COR-L47 (cell line): ENCODE measurements at regions not wholly inside any gene's neighbourhood (a gene's known extent, or its start where the extent isn't known, plus 50 kb on each side); places are given as distances from the start of the nearest gene placed in this dataset.
"Not testable (repeated sequence)": the region's sequence is repeated elsewhere in the genome, so short reads cannot be mapped to it uniquely, and the experiment has no call there.

Experiments
- DNase-seq: peaks from one replicate; lab custom pipeline; 2025; lab: John Stamatoyannopoulos, UW

- no peak for DNase-seq
Observed at GRCh38 chr1:164433818-164434170, 125.2 kb upstream of the PBX1 start.

DNA sequence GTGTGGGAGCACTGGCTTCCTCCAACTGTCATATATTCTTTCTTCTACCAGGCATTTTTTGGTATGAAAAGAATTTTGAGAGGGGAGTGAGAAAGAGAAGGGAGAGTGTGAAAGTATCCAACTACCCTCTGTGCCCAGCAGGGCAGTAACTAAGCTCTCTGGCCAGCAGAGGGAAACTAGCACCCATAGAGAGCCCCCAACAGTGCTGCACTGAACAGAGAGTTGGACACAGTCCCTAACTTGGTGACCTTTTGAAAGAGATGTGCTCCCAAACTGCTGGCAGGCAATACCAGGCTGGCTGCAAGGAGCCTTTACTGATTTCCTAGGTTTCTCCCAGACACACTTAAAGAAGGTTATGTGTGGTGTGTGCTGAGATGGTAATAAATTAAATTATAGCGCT is 118.8 kb upstream of the PBX1 start:
- DNase-seq: peak; percentile 28

GRCh38 chr1:164443166-164443565 is 115.8 kb upstream of the PBX1 start:
- no peak for DNase-seq

DNA sequence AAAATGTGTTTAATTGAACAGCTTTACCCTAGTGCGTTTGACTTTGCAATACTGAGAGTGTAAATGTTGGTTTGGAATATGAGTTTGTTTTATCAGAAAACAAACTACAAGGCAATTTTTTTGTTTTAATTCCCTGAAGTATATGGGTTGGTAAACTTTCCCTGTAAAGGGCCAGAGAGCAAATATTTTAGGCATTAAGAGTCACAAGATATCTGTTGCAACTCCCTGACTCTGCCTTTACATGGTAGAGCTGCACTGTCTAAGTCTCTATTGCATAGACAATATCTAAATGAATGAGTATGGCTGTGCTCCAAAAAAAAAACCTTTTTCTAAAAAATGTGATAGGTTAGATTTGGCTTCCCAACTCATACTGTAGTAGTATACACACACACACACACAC is 115.1 kb upstream of the PBX1 start:
- no peak for DNase-seq

DNA sequence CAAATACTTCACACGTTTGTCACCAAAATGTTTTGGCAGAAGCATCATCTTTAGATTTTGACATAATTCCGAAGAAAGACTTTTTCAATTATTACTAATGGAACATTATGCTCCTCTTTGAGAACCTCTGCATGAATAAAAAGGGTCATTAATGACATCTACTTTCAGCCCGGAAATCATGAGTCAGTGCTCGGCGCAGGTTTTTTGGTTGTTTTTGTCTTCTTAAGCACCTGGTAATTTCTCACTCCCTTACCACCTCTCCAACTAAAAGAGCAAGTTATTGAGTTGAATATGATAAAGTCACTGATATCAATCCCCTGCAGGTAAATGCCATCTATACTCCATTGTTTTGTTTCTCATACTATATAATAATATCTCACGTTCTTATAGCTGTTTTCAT is 113.0 kb upstream of the PBX1 start:
- no peak for DNase-seq

DNA sequence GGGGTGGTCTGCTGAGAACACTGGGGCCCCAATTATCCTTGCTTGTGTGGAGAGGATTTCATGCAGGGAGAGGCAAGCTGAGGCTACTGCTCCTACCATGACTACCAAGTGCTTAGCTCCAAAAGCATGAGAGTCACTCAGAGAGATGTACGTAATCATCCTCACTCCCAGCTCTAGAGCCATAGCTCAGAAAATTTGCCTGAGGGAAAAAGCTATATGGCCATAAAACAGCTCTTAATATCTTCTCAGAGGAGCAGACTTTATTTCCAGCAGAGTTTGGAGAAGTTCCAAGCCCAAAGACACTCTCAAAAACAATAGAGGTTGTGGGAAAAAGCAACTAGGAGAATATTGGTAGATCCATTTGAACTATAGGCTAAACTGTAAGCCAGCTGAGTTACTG is 106.4 kb upstream of the PBX1 start:
- peak; percentile 60 for DNase-seq

DNA sequence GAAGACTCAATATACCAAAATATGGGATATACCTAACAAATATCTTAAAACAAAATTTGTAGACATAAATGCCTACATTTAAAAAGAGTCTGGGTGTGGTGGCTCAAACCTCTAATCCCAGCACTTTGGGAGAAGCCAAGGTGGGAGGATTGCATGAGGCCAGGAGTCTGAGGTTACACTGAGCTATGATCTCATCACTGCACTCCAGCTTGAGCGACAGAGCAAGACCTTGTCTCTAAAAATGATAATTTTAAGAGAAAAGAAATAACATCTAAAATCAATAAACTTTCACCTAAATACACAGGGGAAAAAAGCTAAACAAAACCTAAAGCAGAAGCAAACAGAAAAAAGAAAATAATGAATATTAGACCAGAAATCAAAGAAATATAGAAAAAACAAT is 102.7 kb upstream of the PBX1 start:
- DNase-seq: no peak

DNA sequence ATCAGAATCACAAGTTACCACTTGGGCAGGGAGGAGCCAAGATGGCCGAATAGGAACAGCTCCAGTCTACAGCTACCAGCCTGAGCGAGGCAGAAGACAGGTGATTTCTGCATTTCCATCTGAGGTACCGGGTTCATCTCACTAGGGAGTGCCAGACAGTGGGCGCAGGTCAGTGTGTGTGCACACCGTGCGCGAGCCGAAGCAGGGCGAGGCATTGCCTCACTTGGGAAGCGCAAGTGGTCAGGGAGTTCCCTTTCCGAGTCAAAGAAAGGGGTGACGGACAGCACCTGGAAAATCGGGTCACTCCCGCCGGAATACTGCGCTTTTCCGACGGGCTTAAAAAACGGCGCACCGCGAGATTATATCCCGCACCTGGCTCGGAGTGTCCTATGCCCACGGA is 99.8 kb upstream of the PBX1 start:
- DNase-seq: not testable (repeated sequence)

DNA sequence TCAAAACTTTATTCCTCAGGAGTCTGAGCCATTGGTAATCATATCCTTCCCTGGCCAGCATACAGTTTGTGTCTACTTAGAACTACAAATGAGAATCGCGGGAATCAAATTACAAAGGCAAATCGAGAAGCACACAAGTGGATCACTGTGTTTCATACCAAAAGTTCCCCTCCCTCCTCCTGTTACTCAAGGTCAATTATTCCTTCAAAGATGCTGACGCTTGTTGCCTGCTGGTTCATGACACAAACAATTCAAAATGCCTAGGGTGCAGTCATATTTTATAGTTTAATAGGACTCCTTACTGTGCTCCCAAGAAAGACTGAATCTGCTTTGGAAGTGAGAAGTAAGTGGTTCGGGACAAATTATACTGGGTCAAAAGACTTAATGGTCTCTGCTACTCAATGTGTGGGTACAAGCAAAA is 93.0 kb upstream of the PBX1 start:
- DNase-seq: no peak

- no peak for DNase-seq
Observed at GRCh38 chr1:164466429-164466828, 92.6 kb upstream of the PBX1 start.

DNA sequence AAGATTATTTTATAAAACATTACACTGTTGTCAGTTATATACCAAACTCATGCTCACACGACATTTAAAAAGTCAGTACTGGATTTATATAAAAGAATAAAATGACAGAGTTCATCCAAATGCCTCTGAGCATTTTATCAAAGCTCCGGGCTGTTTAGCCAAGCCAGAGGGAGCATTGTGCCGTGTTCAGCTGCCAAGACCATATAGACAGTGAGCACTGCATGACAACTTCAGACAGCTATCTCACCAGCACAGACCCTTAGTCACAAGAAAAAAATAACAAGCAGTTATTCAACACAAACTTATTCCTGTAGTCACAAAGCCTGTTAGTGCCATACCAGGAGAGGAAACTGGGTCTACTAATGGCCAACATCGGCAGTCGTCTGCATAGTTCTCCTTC is 88.0 kb upstream of the PBX1 start:
- no peak for DNase-seq

- DNase-seq: no peak
Observed at GRCh38 chr1:164472841-164473240, 86.1 kb upstream of the PBX1 start.

GRCh38 chr1:164473544-164473943 is 85.4 kb upstream of the PBX1 start:
- no peak for DNase-seq

- DNase-seq: no peak
Observed at GRCh38 chr1:164475834-164476233, 83.2 kb upstream of the PBX1 start.

GRCh38 chr1:164477343-164477742 is 81.6 kb upstream of the PBX1 start:
- DNase-seq: no peak

GRCh38 chr1:164479242-164479641 is 79.7 kb upstream of the PBX1 start:
- DNase-seq: no peak

- DNase-seq: no peak
Observed at GRCh38 chr1:164480285-164480907, 78.6 kb upstream of the PBX1 start.

- DNase-seq: no peak
Observed at GRCh38 chr1:164495905-164496304, 63.1 kb upstream of the PBX1 start.

GRCh38 chr1:164498792-164499191 is 60.2 kb upstream of the PBX1 start:
- DNase-seq: no peak

- DNase-seq: no peak
Observed at GRCh38 chr1:164504749-164505148, 54.2 kb upstream of the PBX1 start.
